ENCODE measurements at regions not wholly inside any gene's neighbourhood (a gene's known extent, or its start where the extent isn't known, plus 50 kb on each side); places are given as distances from the start of the nearest gene placed in this dataset.

GRCh38 chr5:120052916-120053828 is 410.9 kb upstream of the PRR16 start:
- TF ChIP-seq ZNF223 (tag by site-specific recombination; IDR thresholded peaks at IDR 0.05) (no peak), ZNF302 (tag by site-specific recombination; IDR thresholded peaks at IDR 0.05; ENCODE audit: low read depth) (no peak), CTCF (tag by site-specific recombination; IDR thresholded peaks at IDR 0.05) (no peak), ZBTB10 (tag by site-specific recombination; IDR thresholded peaks at IDR 0.05) (no peak), ATF2 (tag by site-specific recombination; IDR thresholded peaks at IDR 0.05; ENCODE audit: low read depth) (no peak), ZNF560 (tag by site-specific recombination; IDR thresholded peaks at IDR 0.05; ENCODE audit: borderline replicate concordance) (no peak), PRDM2 (tag by site-specific recombination; IDR thresholded peaks at IDR 0.05; ENCODE audit: borderline replicate concordance) (no peak), ZNF146 (tag by site-specific recombination; IDR thresholded peaks at IDR 0.05) (no peak), ZNF670 (tag by site-specific recombination; IDR thresholded peaks at IDR 0.05; ENCODE audit: low read depth) (no peak)

Data from HEK293 (cell line).